GM21515 (cell line): ENCODE measurements at regions not wholly inside any gene's neighbourhood (a gene's known extent, or its start where the extent isn't known, plus 50 kb on each side); places are given as distances from the start of the nearest gene placed in this dataset.
"Not testable (repeated sequence)": the region's sequence is repeated elsewhere in the genome, so short reads cannot be mapped to it uniquely, and the experiment has no call there.

ENCODE experiments used
- ATAC-seq: cut with Tn5 transposase; IDR thresholded peaks from one replicate; pipeline ENCODE4 v1.9.1; 2021; ENCODE audit not compliant: unreplicated experiment

GRCh38 chr12:73632661-73633060, 905.0 kb upstream of the ATXN7L3B start:
- no peak for ATAC-seq

GRCh38 chr12:73639397-73639796, 898.2 kb upstream of the ATXN7L3B start:
- not testable (repeated sequence) for ATAC-seq

GRCh38 chr12:73656375-73656774, 881.3 kb upstream of the ATXN7L3B start:
- no peak for ATAC-seq

DNA sequence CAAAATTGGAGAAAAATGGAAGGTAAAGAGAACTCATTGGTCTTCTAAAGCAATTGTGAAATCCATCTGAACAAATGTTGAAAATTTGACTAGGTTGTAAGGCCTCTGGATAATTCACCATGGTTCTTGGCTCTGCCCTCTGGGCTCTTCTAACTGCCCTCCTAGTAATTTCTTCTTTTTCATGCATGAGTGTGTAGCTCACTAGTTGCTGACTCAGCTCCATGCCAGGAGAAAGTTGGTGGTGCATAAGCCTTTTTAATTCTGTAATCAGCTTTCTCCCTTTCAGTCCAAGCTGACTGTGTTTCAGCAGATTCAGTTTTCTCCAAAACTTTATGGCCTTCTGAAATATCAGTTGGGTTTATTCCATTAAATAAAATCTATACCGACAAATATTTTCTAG, 877.8 kb upstream of the ATXN7L3B start:
- ATAC-seq: no peak

GRCh38 chr12:73665193-73665592, 872.4 kb upstream of the ATXN7L3B start:
- no peak for ATAC-seq

GRCh38 chr12:73671550-73671949, 866.1 kb upstream of the ATXN7L3B start:
- not testable (repeated sequence) for ATAC-seq

DNA sequence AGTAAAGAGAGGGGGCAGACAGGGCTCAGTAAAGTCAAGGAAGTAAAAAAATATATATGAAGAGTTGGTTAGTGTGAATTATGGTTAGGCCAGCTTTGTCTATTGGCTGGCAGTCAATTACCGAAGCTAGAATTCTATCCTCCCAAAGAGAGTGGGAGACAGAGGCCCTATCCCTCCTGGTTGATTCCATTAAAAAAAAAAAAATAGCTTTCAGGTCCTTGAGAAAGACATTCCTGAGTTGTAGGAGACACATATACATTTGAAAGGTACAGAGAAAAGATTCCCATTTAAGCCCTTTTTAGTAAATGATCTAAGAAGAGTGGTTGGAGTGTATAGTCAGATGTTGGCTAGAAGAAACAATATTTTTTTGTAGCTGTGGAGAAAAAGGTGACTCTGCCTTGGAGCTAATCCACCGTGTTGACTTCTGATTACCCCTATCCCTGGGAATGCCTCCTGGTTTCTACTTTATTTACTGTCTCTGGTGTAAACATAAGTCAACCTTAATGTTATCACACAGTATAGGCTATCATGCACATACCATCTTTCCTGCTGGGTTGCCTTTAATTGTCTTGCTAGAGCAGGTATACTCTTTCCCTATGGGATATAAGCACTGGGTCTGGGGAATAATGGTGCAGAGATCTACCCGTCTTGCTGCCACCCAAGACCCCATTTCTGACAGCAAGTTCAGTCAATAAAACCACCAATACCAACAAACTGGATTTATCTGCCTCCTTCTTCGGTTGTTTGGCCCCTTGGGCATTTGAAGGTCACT, 859.9 kb upstream of the ATXN7L3B start:
- ATAC-seq: no peak

DNA sequence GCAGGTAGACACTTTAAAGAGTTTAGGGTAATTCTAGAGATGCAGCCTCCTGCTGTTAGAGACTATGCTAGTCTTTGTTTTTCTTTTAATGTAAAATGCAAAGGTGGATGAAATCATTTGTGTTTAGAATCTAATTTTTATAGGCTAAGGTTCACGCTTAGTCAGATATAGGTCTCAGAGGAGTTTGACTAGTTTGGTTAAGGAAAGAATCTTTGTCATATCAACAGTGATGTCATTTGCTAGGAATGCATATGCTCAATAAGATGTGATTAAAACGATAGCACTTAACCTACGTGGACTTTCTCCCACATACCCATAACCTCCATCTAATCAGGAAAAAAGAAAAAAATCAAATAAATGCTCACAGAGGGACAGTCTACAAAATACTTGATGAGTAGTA, 859.3 kb upstream of the ATXN7L3B start:
- no peak for ATAC-seq

GRCh38 chr12:73699318-73699717, 838.3 kb upstream of the ATXN7L3B start:
- ATAC-seq: no peak

DNA sequence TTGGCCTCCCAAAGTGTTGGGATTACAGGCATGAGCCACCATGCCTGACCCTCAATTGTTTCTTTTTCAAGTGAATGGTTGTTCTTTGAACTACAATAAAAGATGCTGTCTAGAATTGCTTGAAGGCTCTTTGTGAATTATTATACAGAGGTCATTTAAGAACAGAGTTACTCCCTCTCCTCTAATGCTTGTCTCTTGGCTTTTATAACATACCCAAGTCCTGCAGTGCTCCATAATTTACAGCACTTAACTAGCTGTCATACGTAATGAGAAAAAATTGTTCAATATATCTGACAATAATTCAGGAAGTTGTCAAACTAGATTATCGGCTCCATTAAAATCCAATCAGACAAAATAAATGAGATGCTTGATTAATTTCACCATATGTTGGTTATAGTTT, 823.0 kb upstream of the ATXN7L3B start:
- ATAC-seq: no peak

DNA sequence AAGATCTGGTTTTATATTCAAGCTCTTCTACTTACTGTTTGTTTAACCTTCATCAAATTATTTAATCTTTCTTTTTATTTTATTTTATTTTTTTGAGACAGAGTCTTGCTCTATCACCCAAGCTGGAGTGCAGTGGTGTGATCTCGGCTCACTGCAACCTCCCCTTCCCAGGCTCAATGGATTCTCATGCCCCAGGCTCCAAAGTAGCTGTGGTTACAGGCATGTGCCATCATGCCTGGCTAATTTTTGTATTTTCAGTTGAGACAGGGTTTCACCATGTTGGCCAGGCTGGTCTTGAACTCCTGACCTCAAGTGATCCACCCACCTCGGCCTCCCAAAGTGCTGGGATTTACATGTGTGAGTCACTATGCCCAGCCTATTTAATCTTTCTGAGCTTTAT, 821.5 kb upstream of the ATXN7L3B start:
- ATAC-seq: not testable (repeated sequence)

GRCh38 chr12:73719223-73719622, 818.4 kb upstream of the ATXN7L3B start:
- no peak for ATAC-seq

DNA sequence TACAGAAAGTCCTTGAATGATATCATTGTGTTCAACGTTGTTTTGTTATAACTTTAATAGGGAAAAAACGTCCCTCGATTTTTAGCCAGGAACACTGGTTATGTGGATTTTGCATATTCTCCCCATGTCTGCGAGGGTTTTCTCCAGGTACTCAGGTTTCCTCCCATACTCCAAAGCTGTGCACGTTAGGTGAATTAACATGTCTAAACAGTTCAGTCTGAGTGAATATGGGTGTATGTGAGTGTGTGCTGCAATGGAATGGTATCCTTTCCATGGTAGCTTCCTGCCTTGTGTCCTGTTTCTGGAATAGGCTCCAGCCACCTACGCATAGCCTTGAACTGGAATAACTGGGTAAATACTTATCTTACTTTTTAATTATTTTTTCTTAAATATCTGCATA, 810.8 kb upstream of the ATXN7L3B start:
- ATAC-seq: no peak

GRCh38 chr12:73731658-73732057, 806.0 kb upstream of the ATXN7L3B start:
- no peak for ATAC-seq

GRCh38 chr12:73769337-73769736, 768.3 kb upstream of the ATXN7L3B start:
- no peak for ATAC-seq

- ATAC-seq: no peak
These were observed 739.1 kb upstream of the ATXN7L3B start for GRCh38 chr12:73798523-73798922.

DNA sequence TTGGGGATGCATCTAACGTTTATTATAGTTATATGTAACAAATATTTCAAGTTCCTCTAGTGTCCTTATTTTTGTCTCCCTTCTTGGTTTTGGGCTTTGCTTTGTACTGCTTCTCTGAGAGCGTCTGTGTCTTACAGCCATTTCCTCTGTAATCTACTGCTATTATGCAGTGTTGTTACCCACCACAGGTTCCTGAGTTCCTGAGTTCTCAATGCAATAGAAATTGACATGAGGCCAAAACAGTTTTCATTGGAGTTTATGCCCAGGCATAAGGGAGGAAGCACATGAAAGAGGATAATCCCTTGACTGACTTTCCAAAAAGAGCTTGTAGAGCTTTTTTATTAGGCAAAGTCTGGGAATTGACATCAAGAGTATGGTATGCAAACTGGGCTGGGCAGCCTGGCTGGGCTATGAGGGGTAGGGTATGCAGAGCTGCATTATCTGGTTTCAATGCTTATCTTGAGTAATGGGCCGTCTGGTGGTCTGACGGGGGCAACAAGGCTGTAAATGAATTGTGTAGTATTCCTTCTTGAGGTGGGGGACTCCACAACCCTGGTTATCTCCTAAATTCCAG, 722.5 kb upstream of the ATXN7L3B start:
- no peak for ATAC-seq

DNA sequence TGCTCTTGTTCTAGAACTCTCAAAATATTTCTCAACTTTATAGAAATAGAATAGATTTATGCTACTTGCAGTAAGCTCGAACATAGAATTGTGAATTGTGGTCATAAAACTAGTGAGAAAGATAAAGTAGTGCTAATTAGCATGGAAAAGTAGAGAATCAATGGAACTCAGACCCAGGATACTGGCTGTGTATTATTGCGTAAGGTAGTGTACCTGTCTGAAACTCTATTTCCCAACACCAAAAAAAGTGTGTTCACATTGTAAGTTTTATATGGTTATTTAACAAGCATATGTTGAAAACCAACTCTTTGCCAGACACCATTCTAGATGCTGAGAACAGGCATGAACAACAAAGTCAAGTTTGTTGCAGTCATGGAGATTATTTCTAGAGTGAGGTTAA, 720.5 kb upstream of the ATXN7L3B start:
- ATAC-seq: no peak

DNA sequence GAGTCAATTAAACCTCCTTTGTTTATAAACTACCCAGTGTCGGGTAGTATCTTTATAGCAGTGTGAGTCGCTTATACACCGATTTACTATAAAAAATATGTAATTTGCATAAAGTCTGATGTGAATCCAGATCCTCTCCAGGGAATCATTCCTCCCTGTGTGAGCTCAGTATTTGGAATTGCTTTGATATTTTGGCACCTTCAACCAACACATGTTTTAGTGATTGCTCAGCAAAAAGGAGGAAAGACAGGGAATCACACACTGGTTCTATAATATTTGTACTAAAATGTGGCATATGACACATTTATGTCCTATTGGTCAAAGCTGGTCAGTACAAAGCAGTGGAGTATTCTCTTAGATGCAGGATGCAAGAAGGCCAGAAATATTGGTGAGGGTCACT, 703.9 kb upstream of the ATXN7L3B start:
- ATAC-seq: no peak

DNA sequence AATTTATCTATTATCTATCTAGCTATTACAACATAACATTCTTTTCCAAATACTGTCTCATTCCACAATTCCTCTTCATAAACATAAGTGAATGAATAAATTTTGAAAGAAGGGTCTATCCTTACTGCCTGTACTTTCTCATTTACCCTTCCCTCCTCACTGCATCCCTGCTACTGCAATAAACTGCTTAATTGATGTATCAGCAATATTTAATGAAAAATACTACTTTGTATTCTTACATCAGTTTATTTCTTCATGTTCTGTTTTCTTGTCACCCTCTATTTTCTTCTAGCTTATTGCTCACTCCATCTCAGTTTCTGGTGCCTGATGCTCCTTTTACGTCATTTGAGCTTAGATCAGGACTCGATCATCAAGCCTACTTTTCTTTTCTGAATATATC, 695.7 kb upstream of the ATXN7L3B start:
- no peak for ATAC-seq

- no peak for ATAC-seq
These were observed 674.1 kb upstream of the ATXN7L3B start for GRCh38 chr12:73863546-73863945.

DNA sequence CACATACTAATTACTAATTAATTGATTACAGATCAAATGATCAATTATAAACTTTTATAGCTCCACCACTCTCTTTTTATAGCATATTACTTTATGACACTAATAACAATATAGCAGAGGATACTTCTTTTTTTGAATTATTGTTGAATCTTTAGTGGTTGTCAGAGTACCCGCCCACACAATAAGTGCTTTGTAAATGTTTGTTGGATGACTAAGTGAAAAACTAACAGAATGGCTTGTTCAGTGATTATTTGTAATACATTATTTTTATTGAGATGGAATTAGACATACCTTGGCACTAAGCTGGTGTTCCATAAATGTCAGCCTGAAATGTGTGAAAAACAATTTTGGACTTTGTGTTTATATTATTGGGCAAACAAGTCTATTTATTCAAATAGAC, 670.5 kb upstream of the ATXN7L3B start:
- no peak for ATAC-seq

DNA sequence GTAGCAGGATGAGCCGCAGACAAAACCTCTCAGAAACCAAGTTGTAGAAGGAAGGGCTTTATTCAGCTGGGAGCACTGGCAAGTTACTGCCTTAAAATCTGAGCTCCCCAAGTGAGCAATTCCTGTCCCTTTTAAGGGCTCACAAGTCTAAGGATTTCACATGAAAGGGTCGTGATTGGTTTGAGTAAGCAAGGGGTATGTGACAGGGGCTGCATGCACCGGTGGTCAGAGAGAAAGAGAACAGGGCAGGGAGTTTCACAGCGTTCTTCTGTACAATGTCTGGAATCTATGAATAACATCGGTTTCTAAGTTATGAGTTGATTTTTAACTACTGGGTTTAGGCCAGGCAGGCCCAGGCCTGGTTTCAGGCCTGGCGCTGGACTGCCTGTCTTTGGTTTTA, 660.3 kb upstream of the ATXN7L3B start:
- ATAC-seq: not testable (repeated sequence)
